HepG2 (cell line): ENCODE measurements at regions not wholly inside any gene's neighbourhood (a gene's known extent, or its start where the extent isn't known, plus 50 kb on each side); places are given as distances from the start of the nearest gene placed in this dataset.

Experiments used
- ATAC-seq: fragments of 200-7000 bp; cut with Tn5 transposase; 3 replicates; pipeline ENCODE4 v1.9.1; 2020; ENCODE audit warnings: mild to moderate bottlenecking, moderate library complexity
- BruUV-seq: library from RNA; stranded (reverse); fragments of 400-500 nt; replicated peaks from 2 replicates; lab custom pipeline; 2021; lab: Mats Ljungman, UMichigan
- CTCF ChIA-PET: fragments of 300-600 bp; formaldehyde crosslinking; extraction: SDS; loops from one replicate; lab custom pipeline; 2021; ENCODE audit warnings: low total read pairs, inconsistent platforms, low intra/inter-chr PET ratio; lab: Yijun Ruan, JAX
- POLR2A ChIA-PET: fragments of 350-600 bp; sonication (Branson Sonifier 250); formaldehyde crosslinking; loops from one replicate; lab custom pipeline; 2020; ENCODE audit warnings: antibody characterized with exemption, inconsistent platforms; lab: Yijun Ruan, JAX
- DNase-seq: peaks from one replicate; pipeline ENCODE4 v3.0.0-alpha.2; 2015; ENCODE audit warnings: low spot score
- FAIRE-seq: peaks from 3 replicates; lab custom pipeline; 2011; peaks lifted over from hg19 to GRCh38; lab: Jason Lieb, UNC
- H2AFZ ChIP-seq: one replicate; pipeline ENCODE4 v1.6.1; 2011; ENCODE audit warnings: low read length, inconsistent platforms
- H3K27ac ChIP-seq: fragments of 300-600 bp; 3 replicates; pipeline ENCODE4 v1.8.0; 2011; ENCODE audit warnings: mixed run types, mild to moderate bottlenecking, mixed read lengths, low read length, inconsistent platforms; ENCODE audit not compliant: insufficient read depth; ENCODE audit errors: extremely low read length
- H3K27me3 ChIP-seq, 2 experiments: fragments of 200-600 bp in 1 of 2; 2 replicates in 1 of 2; 3 replicates in 1 of 2; pipeline versions ENCODE4 v1.6.0 to v1.8.0; 2011; ENCODE audit warnings: low read length in 2 of 2, mild to moderate bottlenecking in 2 of 2, moderate library complexity in 2 of 2, inconsistent platforms in 1 of 2; ENCODE audit not compliant: insufficient read depth in 2 of 2, control insufficient read depth in 1 of 2
- H3K36me3 ChIP-seq, 2 experiments: fragments of 200-600 bp in 1 of 2; replicated peaks in 1 of 2; 2 replicates in 1 of 2; 3 replicates in 1 of 2; pipeline versions ENCODE4 v1.5.1 to v1.8.0; 2011; ENCODE audit warnings: low read length in 2 of 2, inconsistent platforms in 1 of 2; ENCODE audit not compliant: insufficient read depth in 2 of 2, control insufficient read depth in 1 of 2
- H3K4me1 ChIP-seq: 2 replicates; pipeline ENCODE4 v1.5.1; 2012; ENCODE audit warnings: low read length, inconsistent platforms; ENCODE audit not compliant: insufficient read depth
- H3K4me2 ChIP-seq: 2 replicates; pipeline ENCODE4 v1.6.0; 2011; ENCODE audit warnings: low read depth, low read length, inconsistent platforms
- H3K4me3 ChIP-seq, 3 experiments: fragments of 200-600 bp in 1 of 3; sonication (generic), shearing (Covaris generic) in 1 of 3; replicated peaks in 1 of 3; 2 replicates each; pipeline ENCODE4 v1.5.1; 2011 to 2016; ENCODE audit warnings: low read length in 3 of 3, inconsistent platforms in 2 of 3, low read depth in 2 of 3, mild to moderate bottlenecking in 2 of 3, control low read depth in 1 of 3, mixed read lengths in 1 of 3; ENCODE audit not compliant: insufficient read depth in 1 of 3
- H3K79me2 ChIP-seq: one replicate; pipeline ENCODE4 v1.6.1; 2011; ENCODE audit warnings: low read length, inconsistent platforms; ENCODE audit not compliant: insufficient read depth
- H3K9ac ChIP-seq: 2 replicates; pipeline ENCODE4 v1.6.0; 2011; ENCODE audit warnings: mild to moderate bottlenecking, low read depth, low read length, inconsistent platforms; ENCODE audit not compliant: insufficient read depth
- H3K9me3 ChIP-seq: 2 replicates; pipeline ENCODE4 v1.5.1; 2012; ENCODE audit warnings: mild to moderate bottlenecking, low read length
- H4K20me1 ChIP-seq: 2 replicates; pipeline ENCODE4 v1.6.0; 2011; ENCODE audit warnings: inconsistent platforms, mild to moderate bottlenecking, low read length, moderate library complexity; ENCODE audit not compliant: insufficient read depth
- DNMT3B ChIP-seq: conservative IDR thresholded peaks from 2 replicates; pipeline ENCODE4 v1.6.1; 2016; ENCODE audit warnings: missing biosample characterization, control low read depth
- FOXA1 ChIP-seq, 2 experiments: fragments of 450-650 bp in 1 of 2; sonication (generic) in 1 of 2; formaldehyde crosslinking in 1 of 2; IDR thresholded peaks; 2 replicates each; pipeline versions ENCODE4 v1.4.0 to v1.6.1; 2016 to 2020; ENCODE audit warnings: missing genetic modification reagents in 1 of 2
- HNRNPLL ChIP-seq: fragments of 200-400 bp; formaldehyde crosslinking; IDR thresholded peaks from 2 replicates; pipeline ENCODE4 v1.6.1; 2017; ENCODE audit warnings: mild to moderate bottlenecking, low read depth, low read length; ENCODE audit not compliant: poor library complexity, severe bottlenecking
- IRF2 ChIP-seq: IDR thresholded peaks from 2 replicates; pipeline ENCODE4 v1.6.1; 2018; ENCODE audit warnings: missing genetic modification reagents, missing compliant biosample characterization
- IRX3 ChIP-seq: sonication (generic); formaldehyde crosslinking; IDR thresholded peaks from 2 replicates; pipeline ENCODE4 v1.8.1; 2023; ENCODE audit warnings: mild to moderate bottlenecking, low read depth, missing genetic modification reagents, borderline replicate concordance
- KLF9 ChIP-seq: IDR thresholded peaks from 2 replicates; pipeline ENCODE4 v1.6.1; 2016; ENCODE audit warnings: low read depth
- PPARG ChIP-seq: conservative IDR thresholded peaks from 2 replicates; pipeline ENCODE4 v1.6.1; 2016; ENCODE audit warnings: missing biosample characterization, missing genetic modification reagents
- RELA ChIP-seq: sonication (generic); formaldehyde crosslinking; IDR thresholded peaks from 2 replicates; pipeline ENCODE4 v1.4.0; 2020; ENCODE audit warnings: missing genetic modification reagents
- SMAD3 ChIP-seq: sonication (generic); formaldehyde crosslinking; IDR thresholded peaks from 2 replicates; pipeline ENCODE4 v1.4.0; 2020; ENCODE audit warnings: missing genetic modification reagents
- ZFP41 ChIP-seq: sonication (generic); formaldehyde crosslinking; IDR thresholded peaks from 2 replicates; pipeline ENCODE4 v1.4.0; 2020; ENCODE audit warnings: mild to moderate bottlenecking, missing genetic modification reagents, borderline replicate concordance
- ZFY ChIP-seq: sonication (generic); formaldehyde crosslinking; IDR thresholded peaks from 2 replicates; pipeline ENCODE4 v1.4.0; 2020; ENCODE audit warnings: missing genetic modification reagents
- ZNF234 ChIP-seq: sonication (generic); formaldehyde crosslinking; conservative IDR thresholded peaks from 2 replicates; pipeline ENCODE4 v1.5.1; 2020; ENCODE audit warnings: mild to moderate bottlenecking, missing genetic modification reagents
- ZNF292 ChIP-seq: sonication (generic); formaldehyde crosslinking; IDR thresholded peaks from 2 replicates; pipeline ENCODE4 v1.8.1; 2022; ENCODE audit warnings: mild to moderate bottlenecking, low read depth, missing genetic modification reagents, borderline replicate concordance
- ZNF883 ChIP-seq: sonication (generic); formaldehyde crosslinking; IDR thresholded peaks from 2 replicates; pipeline ENCODE4 v1.5.1; 2020; ENCODE audit warnings: mild to moderate bottlenecking, missing genetic modification reagents; ENCODE audit errors: not compliant biosample characterization
- WGBS: methylation state at CpG from one replicate; pipeline ENCODE4 v1.1.6; 2017; ENCODE audit warnings: low lambda C conversion rate; 5-methylcytosine and 5-hydroxymethylcytosine counted together
- in situ Hi-C: cut with HindIII; loops from 2 replicates; pipeline ENCODE4 v1.10.0; 2017; ENCODE audit warnings: low pct_unique_long_range_greater_than_20kb; ENCODE audit not compliant: extremely low pct_ligation_motif_present
- intact Hi-C: fragments of 100-400 bp; cut with micrococcal nuclease; formaldehyde crosslinking; loops from one replicate; pipeline ENCODE4 v1.10.0; 2022; ENCODE audit not compliant: unreplicated experiment
- TF ChIP-seq, protein P1 (sequence below): IDR thresholded peaks from 2 replicates; pipeline ENCODE4 v1.6.1; 2012; ENCODE audit warnings: inconsistent platforms
- TF ChIP-seq, protein P2 (sequence below): sonication (generic); formaldehyde crosslinking; conservative IDR thresholded peaks from 2 replicates; pipeline ENCODE4 v1.8.0; 2022; ENCODE audit warnings: low read depth, missing genetic modification reagents
- TF ChIP-seq, protein P3 (sequence below): sonication (generic); formaldehyde crosslinking; IDR thresholded peaks from 2 replicates; pipeline ENCODE4 v1.8.0; 2022; ENCODE audit warnings: low read depth, missing genetic modification reagents

DNA sequence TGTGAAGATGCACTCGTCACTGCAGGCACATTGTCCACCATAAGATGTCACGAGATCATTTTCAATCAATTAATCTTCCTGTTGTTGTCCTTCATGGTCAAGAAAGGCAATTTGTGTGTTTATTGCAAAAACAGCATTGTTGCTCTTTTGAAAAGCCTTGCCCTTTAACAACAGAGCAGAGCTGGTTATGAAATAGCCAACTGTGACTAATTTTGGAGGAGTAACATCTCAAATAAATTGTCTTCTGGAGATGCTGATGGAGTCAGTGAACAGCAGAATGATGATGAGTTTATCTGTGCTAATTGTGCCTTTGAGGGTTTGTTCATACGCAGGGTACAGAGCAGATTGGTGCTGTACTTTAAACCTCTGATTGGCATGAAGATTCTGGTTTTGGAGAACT is 88.3 kb upstream of the E2F7 start:
- Histone ChIP-seq H3K4me2 (no peak overlapping the region), H3K27ac (no peak overlapping the region), H3K27me3 (no peaks in the 10 kb centered on the region), H3K4me3 (no peak overlapping the region), H3K79me2 (no peaks in the 10 kb centered on the region), H3K9me3 (no peaks in the 10 kb centered on the region), H2AFZ (no peak overlapping the region), H4K20me1 (no peaks in the 10 kb centered on the region), H3K36me3 (no peaks in the 10 kb centered on the region), H3K9ac (no peak overlapping the region), H3K4me1 (no peaks in the 10 kb centered on the region)
- ChIA-PET CTCF (interaction anchor here (1.2 kb wide), 1 partner anchor 531 kb away, joined by 4 read pairs; no protein-coding TSS in a partner anchor), POLR2A (no interaction called here)
- WGBS = 2% methylated on average over 3 of the region's 3 CpGs
- intact Hi-C loops = no loop called here
- FAIRE-seq (no peak), ATAC-seq (no peak), DNase-seq (no peak)
- no TSS peak for BruUV-seq
- in situ Hi-C loops = loop anchor here (10.0 kb wide), 1 partner anchor 531 kb away; no protein-coding TSS in a partner anchor
- TF ChIP-seq IRX3 (CRISPR knock-in tag) = no peak
- no peak for TF ChIP-seq ZFP41 (CRISPR knock-in tag)
- TF ChIP-seq ZFY (CRISPR knock-in tag) = no peak
- TF ChIP-seq PPARG (CRISPR knock-in tag) = no peak
- TF ChIP-seq KLF9 (CRISPR knock-in tag) = no peak
- no peak for TF ChIP-seq HNRNPLL
- TF ChIP-seq, protein P1, sequence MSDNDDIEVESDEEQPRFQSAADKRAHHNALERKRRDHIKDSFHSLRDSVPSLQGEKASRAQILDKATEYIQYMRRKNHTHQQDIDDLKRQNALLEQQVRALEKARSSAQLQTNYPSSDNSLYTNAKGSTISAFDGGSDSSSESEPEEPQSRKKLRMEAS = no peak
- no peak for TF ChIP-seq RELA (CRISPR knock-in tag)
- TF ChIP-seq, protein P2, sequence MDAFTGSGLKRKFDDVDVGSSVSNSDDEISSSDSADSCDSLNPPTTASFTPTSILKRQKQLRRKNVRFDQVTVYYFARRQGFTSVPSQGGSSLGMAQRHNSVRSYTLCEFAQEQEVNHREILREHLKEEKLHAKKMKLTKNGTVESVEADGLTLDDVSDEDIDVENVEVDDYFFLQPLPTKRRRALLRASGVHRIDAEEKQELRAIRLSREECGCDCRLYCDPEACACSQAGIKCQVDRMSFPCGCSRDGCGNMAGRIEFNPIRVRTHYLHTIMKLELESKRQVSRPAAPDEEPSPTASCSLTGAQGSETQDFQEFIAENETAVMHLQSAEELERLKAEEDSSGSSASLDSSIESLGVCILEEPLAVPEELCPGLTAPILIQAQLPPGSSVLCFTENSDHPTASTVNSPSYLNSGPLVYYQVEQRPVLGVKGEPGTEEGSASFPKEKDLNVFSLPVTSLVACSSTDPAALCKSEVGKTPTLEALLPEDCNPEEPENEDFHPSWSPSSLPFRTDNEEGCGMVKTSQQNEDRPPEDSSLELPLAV (CRISPR knock-in tag) = no peak
- TF ChIP-seq ZNF292 = no peak
- no peak for TF ChIP-seq DNMT3B (CRISPR knock-in tag)
- TF ChIP-seq, protein P3, sequence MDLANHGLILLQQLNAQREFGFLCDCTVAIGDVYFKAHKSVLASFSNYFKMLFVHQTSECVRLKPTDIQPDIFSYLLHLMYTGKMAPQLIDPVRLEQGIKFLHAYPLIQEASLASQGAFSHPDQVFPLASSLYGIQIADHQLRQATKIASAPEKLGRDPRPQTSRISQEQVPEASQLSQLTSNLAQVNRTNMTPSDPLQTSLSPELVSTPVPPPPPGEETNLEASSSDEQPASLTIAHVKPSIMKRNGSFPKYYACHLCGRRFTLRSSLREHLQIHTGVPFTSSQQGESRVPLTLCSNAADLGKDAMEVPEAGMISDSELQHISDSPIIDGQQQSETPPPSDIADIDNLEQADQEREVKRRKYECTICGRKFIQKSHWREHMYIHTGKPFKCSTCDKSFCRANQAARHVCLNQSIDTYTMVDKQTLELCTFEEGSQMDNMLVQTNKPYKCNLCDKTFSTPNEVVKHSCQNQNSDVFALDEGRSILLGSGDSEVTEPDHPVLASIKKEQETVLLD (CRISPR knock-in tag) = no peak
- no peak for TF ChIP-seq ZNF234 (CRISPR knock-in tag)
- no peak for TF ChIP-seq IRF2 (CRISPR knock-in tag)
- TF ChIP-seq FOXA1 (IDR thresholded peaks at IDR 0.05) = no peak
- no peak for TF ChIP-seq FOXA1 (CRISPR knock-in tag; IDR thresholded peaks at IDR 0.05)
- TF ChIP-seq ZNF883 (CRISPR knock-in tag) = no peak
- TF ChIP-seq SMAD3 (CRISPR knock-in tag) = no peak
